ENCODE measurements at regions not wholly inside any gene's neighbourhood (a gene's known extent, or its start where the extent isn't known, plus 50 kb on each side); places are given as distances from the start of the nearest gene placed in this dataset.

DNA sequence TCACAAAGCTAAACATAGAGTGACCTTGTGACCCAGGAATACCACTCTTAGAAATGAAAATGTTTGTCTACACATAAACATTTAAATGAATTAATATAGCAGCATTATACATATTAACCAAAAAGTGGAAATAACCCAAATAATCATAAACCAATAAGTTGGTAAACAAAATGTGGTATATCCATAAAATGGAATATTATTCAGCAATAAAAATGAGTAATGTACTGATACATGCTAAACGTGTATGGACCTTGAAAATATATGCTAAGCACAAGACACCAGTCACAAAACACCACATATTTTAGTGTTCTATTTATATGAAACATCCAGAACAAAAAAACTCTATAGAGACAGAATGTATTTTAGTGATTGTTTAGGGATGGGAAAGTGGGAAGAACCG, 68.9 kb upstream of the FUT9 start:
- WGBS, 2 donors, result 86 to 88% methylated on average over 2 of the region's 2 CpGs
- Histone ChIP-seq H3K4me1 (no peaks in the 10 kb centered on the region), H3K9me3 (no peaks in the 10 kb centered on the region), H3K36me3 (no peaks in the 10 kb centered on the region), H3K4me3 (no peak overlapping the region), H3K27me3 (no peaks in the 10 kb centered on the region), H3K27ac (no peak overlapping the region)
- TF ChIP-seq POLR2A (IDR thresholded peaks at IDR 0.05) (no peak), CTCF (IDR thresholded peaks at IDR 0.05) (no peak), EP300 (IDR thresholded peaks at IDR 0.05) (no peak)
- no peak for DNase-seq (ENCODE audit: low spot score in 2 of 2)

DNA sequence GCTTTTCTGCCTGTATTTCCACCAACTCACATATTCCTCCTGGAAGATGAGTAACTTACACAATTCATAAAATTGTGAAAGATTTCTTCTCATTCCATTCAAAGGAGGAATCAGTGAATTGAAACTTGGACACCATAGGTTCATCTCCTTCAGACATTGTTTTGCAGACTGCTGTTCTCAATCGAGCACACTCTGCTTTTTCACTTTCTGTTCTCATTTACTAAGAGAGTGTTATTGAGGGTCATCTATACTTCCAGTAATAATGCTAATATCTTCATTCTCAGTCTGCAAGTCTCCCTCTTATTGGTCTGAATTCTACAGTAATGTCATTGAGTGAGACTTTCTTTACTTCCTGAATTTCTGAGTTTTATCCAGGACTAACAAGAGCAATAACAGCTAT, 67.5 kb upstream of the FUT9 start:
- Histone ChIP-seq H3K27ac (no peak overlapping the region), H3K9me3 (no peaks in the 10 kb centered on the region), H3K36me3 (no peaks in the 10 kb centered on the region), H3K27me3 (no peaks in the 10 kb centered on the region), H3K4me3 (no peak overlapping the region), H3K4me1 (no peaks in the 10 kb centered on the region)
- no peak for DNase-seq (ENCODE audit: low spot score in 2 of 2)
- 77% methylated on average over 1 of the region's 1 CpG for WGBS, 2 donors
- TF ChIP-seq POLR2A (IDR thresholded peaks at IDR 0.05) (no peak), EP300 (IDR thresholded peaks at IDR 0.05) (no peak)

DNA sequence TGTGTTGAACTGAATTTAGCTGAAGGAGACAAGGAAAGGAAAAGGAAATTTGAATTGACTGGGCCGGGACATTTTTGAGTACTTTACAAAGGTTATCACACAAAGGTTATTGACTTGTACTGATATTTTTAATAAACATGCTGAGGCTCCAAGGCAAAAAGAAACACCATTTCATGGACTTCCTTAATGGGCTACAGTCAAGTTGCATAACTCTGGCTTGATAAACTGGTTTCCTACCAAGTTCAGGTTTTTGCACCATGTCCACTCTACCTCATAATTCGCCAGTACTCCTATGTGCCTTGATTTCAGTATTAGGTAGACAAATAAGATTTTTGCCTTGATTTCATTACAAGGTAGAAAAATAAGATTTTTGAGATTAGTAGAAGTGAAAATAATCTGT, 65.8 kb upstream of the FUT9 start:
- H3K4me3 ChIP-seq, result no peak overlapping the region
- WGBS, 2 donors, result 77 to 86% methylated on average over 2 of the region's 2 CpGs
- H3K9me3 ChIP-seq, result no peaks in the 10 kb centered on the region
- DNase-seq (ENCODE audit: low spot score in 2 of 2), result no peak
- no peaks in the 10 kb centered on the region for H3K27me3 ChIP-seq
- H3K36me3 ChIP-seq, result no peaks in the 10 kb centered on the region
- no peaks in the 10 kb centered on the region for H3K4me1 ChIP-seq
- no peak overlapping the region for H3K27ac ChIP-seq
- TF ChIP-seq EP300 (IDR thresholded peaks at IDR 0.05) (no peak), CTCF (IDR thresholded peaks at IDR 0.05) (no peak), POLR2A (IDR thresholded peaks at IDR 0.05) (no peak)

GRCh38 chr6:95958686-95959085, 57.1 kb upstream of the FUT9 start:
- Histone ChIP-seq H3K27ac (no peak overlapping the region), H3K4me1 (no peaks in the 10 kb centered on the region), H3K36me3 (no peaks in the 10 kb centered on the region), H3K27me3 (no peaks in the 10 kb centered on the region), H3K9me3 (no peaks in the 10 kb centered on the region), H3K4me3 (no peak overlapping the region)
- WGBS, 2 donors, result 44 to 67% methylated on average over 1 of the region's 1 CpG
- no peak for DNase-seq (ENCODE audit: low spot score in 2 of 2)
- TF ChIP-seq POLR2A (IDR thresholded peaks at IDR 0.05), result no peak
- no peak for TF ChIP-seq EP300 (IDR thresholded peaks at IDR 0.05)
- no peak for TF ChIP-seq CTCF (IDR thresholded peaks at IDR 0.05)

DNA sequence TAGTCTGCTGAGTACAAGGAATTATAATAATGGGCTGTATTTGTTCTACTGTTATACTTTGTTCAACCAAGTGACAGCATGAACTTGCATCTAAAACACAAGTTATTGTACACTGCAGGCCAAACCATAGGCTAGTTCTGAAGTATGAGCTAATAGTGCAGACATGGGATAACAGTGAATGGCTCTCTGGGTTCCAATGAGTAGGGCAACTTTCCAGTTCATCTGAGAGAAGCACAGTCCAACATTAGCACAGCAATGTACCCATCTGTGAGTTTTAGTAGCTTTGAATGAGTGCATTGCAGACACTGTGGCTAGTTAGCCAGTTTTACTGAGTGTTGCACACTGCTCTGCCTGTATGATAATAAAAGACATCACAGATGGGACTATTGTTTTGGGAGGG, 56.5 kb upstream of the FUT9 start:
- H3K9me3 ChIP-seq, result no peaks in the 10 kb centered on the region
- H3K4me3 ChIP-seq, result no peak overlapping the region
- no peaks in the 10 kb centered on the region for H3K36me3 ChIP-seq
- H3K27ac ChIP-seq, result no peak overlapping the region
- no peak for DNase-seq (ENCODE audit: low spot score in 2 of 2)
- no peak for TF ChIP-seq CTCF (IDR thresholded peaks at IDR 0.05)
- TF ChIP-seq POLR2A (IDR thresholded peaks at IDR 0.05), result no peak
- TF ChIP-seq EP300 (IDR thresholded peaks at IDR 0.05), result no peak
- no peaks in the 10 kb centered on the region for H3K4me1 ChIP-seq
- no peaks in the 10 kb centered on the region for H3K27me3 ChIP-seq
